H1 (cell line): ENCODE measurements at regions not wholly inside any gene's neighbourhood (a gene's known extent, or its start where the extent isn't known, plus 50 kb on each side); places are given as distances from the start of the nearest gene placed in this dataset.

ENCODE experiments used
- CTCF ChIA-PET: fragments of 300-600 bp; sonication (Branson Sonifier 250); formaldehyde crosslinking; loops from one replicate; lab custom pipeline; 2021; ENCODE audit not compliant: partially characterized antibody; lab: Charles Lee
- POLR2A ChIA-PET: fragments of 300-600 bp; sonication (Branson Sonifier 250); formaldehyde crosslinking; loops from one replicate; lab custom pipeline; 2021; ENCODE audit warnings: inconsistent platforms; ENCODE audit not compliant: partially characterized antibody; lab: Charles Lee
- DNase-seq, 2 experiments: peaks; one replicate each; pipeline versions ENCODE4 v3.0.0 to v3.0.0-alpha.2; 2010 to 2022; ENCODE audit warnings: low spot score in 2 of 2, low read depth in 1 of 2, mixed read lengths in 1 of 2
- FAIRE-seq: peaks from 2 replicates; lab custom pipeline; 2011; peaks lifted over from hg19 to GRCh38; lab: Jason Lieb, UNC
- H2AFZ ChIP-seq: 2 replicates; pipeline ENCODE4 v1.8.1; 2012; ENCODE audit warnings: low read length, inconsistent platforms
- H2AK5ac ChIP-seq: 2 replicates; pipeline ENCODE4 v1.6.1; 2013; ENCODE audit warnings: low read depth, low read length
- H2BK120ac ChIP-seq: replicated peaks from 2 replicates; pipeline ENCODE3; 2013; ENCODE audit warnings: low read depth, low read length, inconsistent platforms
- H2BK12ac ChIP-seq: 2 replicates; pipeline ENCODE4 v1.6.1; 2013; ENCODE audit warnings: low read depth, low read length
- H2BK15ac ChIP-seq: 2 replicates; pipeline ENCODE4 v1.6.1; 2013; ENCODE audit warnings: low read length
- H2BK20ac ChIP-seq: 2 replicates; pipeline ENCODE4 v1.6.1; 2013; ENCODE audit warnings: low read length
- H2BK5ac ChIP-seq: 2 replicates; pipeline ENCODE4 v1.6.1; 2013; ENCODE audit warnings: low read depth, low read length
- H3K14ac ChIP-seq: 2 replicates; pipeline ENCODE4 v1.6.1; 2013; ENCODE audit warnings: inconsistent platforms; ENCODE audit not compliant: insufficient read length
- H3K18ac ChIP-seq: 2 replicates; pipeline ENCODE4 v1.6.1; 2013; ENCODE audit warnings: low read length; ENCODE audit errors: extremely low read depth
- H3K23ac ChIP-seq: 2 replicates; pipeline ENCODE4 v1.6.1; 2013; ENCODE audit warnings: inconsistent platforms; ENCODE audit not compliant: insufficient read length
- H3K23me2 ChIP-seq: 2 replicates; pipeline ENCODE4 v1.6.1; 2013; ENCODE audit warnings: low read depth, low read length
- H3K27ac ChIP-seq: 2 replicates; pipeline ENCODE4 v1.6.1; 2011; ENCODE audit warnings: low read depth, low read length, inconsistent platforms
- H3K27me3 ChIP-seq, 4 experiments: replicated peaks in 1 of 4; 1 replicate in 1 of 4; 2 replicates in 3 of 4; pipeline versions ENCODE4 v1.6.1 to v1.8.1; 2011 to 2013; ENCODE audit warnings: low read length in 3 of 4, mild to moderate bottlenecking in 3 of 4, inconsistent platforms in 2 of 4, mixed read lengths in 2 of 4, moderate library complexity in 1 of 4; ENCODE audit not compliant: control insufficient read depth in 3 of 4, insufficient read depth in 3 of 4; ENCODE audit errors: extremely low read depth in 1 of 4
- H3K36me3 ChIP-seq, 4 experiments: 2 replicates each; pipeline versions ENCODE4 v1.6.1 to v1.8.1; 2011 to 2013; ENCODE audit warnings: mild to moderate bottlenecking in 4 of 4, low read length in 3 of 4, moderate library complexity in 2 of 4, control low read depth in 1 of 4, inconsistent platforms in 1 of 4; ENCODE audit not compliant: insufficient read depth in 4 of 4, control insufficient read depth in 2 of 4
- H3K4ac ChIP-seq: replicated peaks from 2 replicates; pipeline ENCODE3; 2013; ENCODE audit warnings: low read length, low read depth, mixed read lengths, inconsistent platforms; ENCODE audit not compliant: insufficient read length
- H3K4me1 ChIP-seq, 4 experiments: replicated peaks in 1 of 4; 1 replicate in 1 of 4; 2 replicates in 3 of 4; pipeline versions ENCODE4 v1.6.1 to v1.8.1; 2011 to 2013; ENCODE audit warnings: low read length in 3 of 4, inconsistent platforms in 2 of 4, mixed read lengths in 1 of 4; ENCODE audit not compliant: insufficient read depth in 4 of 4, control insufficient read depth in 3 of 4
- H3K4me2 ChIP-seq, 2 experiments: 2 replicates each; pipeline versions ENCODE4 v1.6.1 to v1.8.1; 2011 to 2013; ENCODE audit warnings: low read depth in 2 of 2, low read length in 2 of 2, control low read depth in 1 of 2, inconsistent platforms in 1 of 2, mild to moderate bottlenecking in 1 of 2; ENCODE audit not compliant: insufficient read depth in 1 of 2
- H3K4me3 ChIP-seq, 4 experiments: fragments of 200-600, 300-600 bp in 1 of 4; sonication (generic), shearing (Covaris generic), sonication (Bioruptor Twin) in 1 of 4; 2 replicates each; pipeline versions ENCODE4 v1.5.1 to v1.8.1; 2011 to 2016; ENCODE audit warnings: low read length in 4 of 4, low read depth in 3 of 4, control low read depth in 2 of 4, inconsistent platforms in 2 of 4, mild to moderate bottlenecking in 2 of 4, mixed read lengths in 1 of 4, moderate library complexity in 1 of 4; ENCODE audit not compliant: insufficient read depth in 2 of 4; ENCODE audit errors: extremely low read depth in 1 of 4
- H3K56ac ChIP-seq: replicated peaks from 2 replicates; pipeline ENCODE3; 2013; ENCODE audit warnings: low read depth, mild to moderate bottlenecking, mixed read lengths, low read length, inconsistent platforms; ENCODE audit not compliant: insufficient read length
- H3K79me1 ChIP-seq: 2 replicates; pipeline ENCODE4 v1.6.1; 2013; ENCODE audit warnings: low read depth, low read length, control low read depth
- H3K79me2 ChIP-seq, 2 experiments: 2 replicates each; pipeline versions ENCODE4 v1.6.1 to v1.8.1; 2012 to 2013; ENCODE audit warnings: low read length in 2 of 2, mild to moderate bottlenecking in 2 of 2, inconsistent platforms in 1 of 2; ENCODE audit not compliant: insufficient read depth in 2 of 2, control insufficient read depth in 1 of 2
- H3K9ac ChIP-seq, 4 experiments: replicated peaks in 1 of 4; 1 replicate in 1 of 4; 2 replicates in 3 of 4; pipeline versions ENCODE4 v1.6.1 to v1.8.1; 2011 to 2013; ENCODE audit warnings: low read depth in 3 of 4, low read length in 3 of 4, control low read depth in 2 of 4, mild to moderate bottlenecking in 2 of 4, moderate library complexity in 2 of 4, inconsistent platforms in 1 of 4; ENCODE audit errors: extremely low read depth in 1 of 4
- H3K9me3 ChIP-seq, 2 experiments: 2 replicates each; pipeline versions ENCODE4 v1.6.1 to v1.8.1; 2012 to 2013; ENCODE audit warnings: mild to moderate bottlenecking in 2 of 2, moderate library complexity in 2 of 2, control low read depth in 1 of 2, inconsistent platforms in 1 of 2, low read depth in 1 of 2, low read length in 1 of 2, mixed read lengths in 1 of 2; ENCODE audit not compliant: insufficient read depth in 2 of 2
- H4K20me1 ChIP-seq, 2 experiments: replicated peaks in 1 of 2; 2 replicates each; pipeline versions ENCODE3 to v1.8.1; 2011 to 2013; ENCODE audit warnings: inconsistent platforms in 2 of 2, low read length in 2 of 2, mild to moderate bottlenecking in 1 of 2; ENCODE audit not compliant: insufficient read depth in 2 of 2, control insufficient read depth in 1 of 2
- H4K5ac ChIP-seq: 2 replicates; pipeline ENCODE4 v1.6.1; 2013; ENCODE audit warnings: low read length, low read depth, mixed read lengths, inconsistent platforms; ENCODE audit not compliant: insufficient read length
- H4K8ac ChIP-seq: 2 replicates; pipeline ENCODE4 v1.8.0; 2013; ENCODE audit warnings: mild to moderate bottlenecking, moderate library complexity, low read length, inconsistent platforms; ENCODE audit not compliant: insufficient read depth; ENCODE audit errors: extremely low read depth
- H4K91ac ChIP-seq: replicated peaks from 2 replicates; pipeline ENCODE3; 2013; ENCODE audit warnings: low read length, mixed read lengths, inconsistent platforms; ENCODE audit not compliant: insufficient read length
- ASH2L ChIP-seq: fragments of 200-600, 300-600 bp; sonication (generic); IDR thresholded peaks from one replicate; pipeline ENCODE4 v1.7.1; 2017; ENCODE audit warnings: low read length
- HDAC2 ChIP-seq, 2 experiments: fragments of 300-600 bp in 1 of 2; sonication (generic) in 1 of 2; IDR thresholded peaks; 2 replicates each; pipeline ENCODE4 v1.6.1; 2011 to 2012; ENCODE audit warnings: low read depth in 2 of 2, low read length in 2 of 2, mild to moderate bottlenecking in 2 of 2, moderate library complexity in 2 of 2, borderline replicate concordance in 1 of 2, inconsistent platforms in 1 of 2
- HDAC6 ChIP-seq: IDR thresholded peaks from one replicate; pipeline ENCODE4 v1.7.1; 2012; ENCODE audit warnings: low read depth, mild to moderate bottlenecking, inconsistent platforms, low read length, moderate library complexity
- KDM1A ChIP-seq: fragments of 200-600, 300-600 bp; sonication (generic); IDR thresholded peaks from 2 replicates; pipeline ENCODE4 v1.7.1; 2016; ENCODE audit warnings: mild to moderate bottlenecking, low read length, borderline replicate concordance
- KDM5A ChIP-seq: fragments of 200-600 bp; IDR thresholded peaks from 2 replicates; pipeline ENCODE4 v1.7.1; 2012; ENCODE audit warnings: mild to moderate bottlenecking, low read length, inconsistent platforms, mixed read lengths
- NRF1 ChIP-seq: IDR thresholded peaks from 2 replicates; pipeline ENCODE4 v1.6.1; 2011; ENCODE audit warnings: mild to moderate bottlenecking, low read depth, low read length, improper control_type of control experiment
- POU5F1 ChIP-seq: IDR thresholded peaks from 2 replicates; pipeline ENCODE4 v1.6.1; 2011; ENCODE audit warnings: low read depth, mild to moderate bottlenecking, low read length, moderate library complexity
- RBBP5 ChIP-seq: IDR thresholded peaks from 2 replicates; pipeline ENCODE4 v1.7.1; 2012; ENCODE audit warnings: low read depth, mild to moderate bottlenecking, inconsistent platforms, low read length, moderate library complexity, borderline replicate concordance
- SIN3A ChIP-seq, 2 experiments: IDR thresholded peaks in 1 of 2; conservative IDR thresholded peaks in 1 of 2; 2 replicates each; pipeline ENCODE4 v1.6.1; 2011 to 2012; ENCODE audit warnings: low read length in 2 of 2, improper control_type of control experiment in 1 of 2, low read depth in 1 of 2, mild to moderate bottlenecking in 1 of 2
- SIRT6 ChIP-seq: IDR thresholded peaks from one replicate; pipeline ENCODE4 v1.7.1; 2012; ENCODE audit warnings: low read length, inconsistent platforms
- SIX5 ChIP-seq: IDR thresholded peaks from 2 replicates; pipeline ENCODE4 v1.6.1; 2011; ENCODE audit warnings: mild to moderate bottlenecking, low read depth, low read length
- SUZ12 ChIP-seq: fragments of 200-600 bp; sonication (generic); IDR thresholded peaks from 2 replicates; pipeline ENCODE4 v1.6.1; 2012; ENCODE audit warnings: mild to moderate bottlenecking, inconsistent platforms, low read length, moderate library complexity, mixed read lengths
- TAF7 ChIP-seq: optimal IDR thresholded peaks from 2 replicates; pipeline ENCODE3; 2011; ENCODE audit warnings: low read depth, mild to moderate bottlenecking, inconsistent platforms, low read length, moderate library complexity, borderline replicate concordance
- WGBS, 2 experiments: shearing (Covaris generic) in 1 of 2; methylation state at CpG; one replicate each; pipeline versions ENCODE4 v1.1.6 to v1.1.7; 2013 to 2015; ENCODE audit warnings: low lambda C conversion rate in 2 of 2, mixed read lengths in 2 of 2, inconsistent platforms in 1 of 2, low coverage in 1 of 2, missing lambda C conversion rate in 1 of 2; ENCODE audit not compliant: insufficient replicate concordance in 2 of 2, insufficient coverage in 1 of 2, insufficient read length in 1 of 2; ENCODE audit errors: extremely low coverage in 1 of 2, missing lambda C conversion rate in 1 of 2; 5-methylcytosine and 5-hydroxymethylcytosine counted together

- ChIA-PET CTCF (interaction anchor here (1.2 to 2.8 kb wide), 3 partner anchors 32 to 297 kb away, joined by 3 to 13 read pairs (median 3); no protein-coding TSS in a partner anchor), POLR2A (no interaction called here)
- DNase-seq = no peak
- no peak overlapping the region for H2BK120ac ChIP-seq
- H3K27ac ChIP-seq = no peak overlapping the region
- H3K56ac ChIP-seq = no peak overlapping the region
- no peak overlapping the region for H2BK20ac ChIP-seq
- H2BK15ac ChIP-seq = no peak overlapping the region
- no peaks in the 10 kb centered on the region for H3K36me3 ChIP-seq
- H3K4me1 ChIP-seq = peaks cover 0 to 4% (median 0%) of the 10 kb centered on the region in 4 experiments; a peak in 1 of 7 replicates
- no peak overlapping the region for H3K14ac ChIP-seq
- H3K4me2 ChIP-seq = no peak overlapping the region
- no peak overlapping the region for H2BK5ac ChIP-seq
- no peak overlapping the region for H4K5ac ChIP-seq
- H3K9me3 ChIP-seq = no peaks in the 10 kb centered on the region
- H3K23ac ChIP-seq = no peak overlapping the region
- H4K20me1 ChIP-seq = no peaks in the 10 kb centered on the region
- H2AK5ac ChIP-seq = no peak overlapping the region
- H3K9ac ChIP-seq = no peak overlapping the region
- no peak overlapping the region for H2AFZ ChIP-seq
- no peaks in the 10 kb centered on the region for H3K79me2 ChIP-seq
- no peak overlapping the region for H3K18ac ChIP-seq
- no peak for FAIRE-seq
- WGBS, 2 experiments = 86% methylated on average over 5 of the region's 5 CpGs; no CpG with 5 or more reads in 1 of the 2 experiments
- H3K23me2 ChIP-seq = no peaks in the 10 kb centered on the region
- no peak overlapping the region for H4K91ac ChIP-seq
- H3K27me3 ChIP-seq = no peaks in the 10 kb centered on the region
- no peak overlapping the region for H3K4me3 ChIP-seq
- no peak overlapping the region for H3K4ac ChIP-seq
- H2BK12ac ChIP-seq = no peak overlapping the region
- no peak overlapping the region for H4K8ac ChIP-seq
- no peaks in the 10 kb centered on the region for H3K79me1 ChIP-seq
- TF ChIP-seq SUZ12 = no peak
- no peak for TF ChIP-seq KDM5A
- no peak for TF ChIP-seq TAF7
- TF ChIP-seq SIN3A (conservative IDR thresholded peaks at IDR 0.05 in 1 of 2, IDR thresholded peaks at IDR 0.05 in 1 of 2; ENCODE audit: low read depth in 1 of 2, low read length in 2 of 2) = no peak
- TF ChIP-seq SIRT6 = no peak
- no peak for TF ChIP-seq HDAC2 (IDR thresholded peaks at IDR 0.05; ENCODE audit: borderline replicate concordance in 1 of 2, low read depth in 2 of 2, low read length in 2 of 2)
- TF ChIP-seq ASH2L = no peak
- TF ChIP-seq POU5F1 = no peak
- TF ChIP-seq NRF1 = no peak
- no peak for TF ChIP-seq RBBP5
- TF ChIP-seq KDM1A = no peak
- TF ChIP-seq SIX5 = no peak
- no peak for TF ChIP-seq HDAC6
These were observed 61.0 kb downstream of the OTOL1 start for GRCh38 chr3:161557445-161558150.
